ENCODE measurements at regions not wholly inside any gene's neighbourhood (a gene's known extent, or its start where the extent isn't known, plus 50 kb on each side); places are given as distances from the start of the nearest gene placed in this dataset.
"Not testable (repeated sequence)": the region's sequence is repeated elsewhere in the genome, so short reads cannot be mapped to it uniquely, and the experiment has no call there.

DNA sequence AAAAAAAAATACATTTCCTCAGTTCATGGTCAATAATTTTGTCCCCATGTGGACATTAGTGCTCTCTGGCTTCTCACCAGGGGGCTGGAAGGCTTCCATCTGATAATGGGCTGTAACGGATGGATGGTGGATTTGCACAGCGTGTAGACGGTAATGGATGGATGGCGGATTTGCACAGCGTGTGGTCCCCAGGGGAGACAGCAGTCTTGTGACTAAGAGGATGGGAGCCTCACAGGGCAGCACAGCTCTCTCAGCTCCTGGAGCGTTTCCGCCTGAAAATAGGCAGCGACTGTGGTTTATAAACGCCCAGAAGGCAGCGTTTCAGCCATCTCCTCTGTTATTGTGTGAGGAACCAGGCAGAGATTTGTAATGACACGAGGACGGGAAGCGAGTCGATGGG is 68.4 kb upstream of the MRGPRE start:
- not testable (repeated sequence) for TF ChIP-seq CBFB (CRISPR knock-in tag; IDR thresholded peaks at IDR 0.05; ENCODE audit: low read depth)
- TF ChIP-seq, protein P1, sequence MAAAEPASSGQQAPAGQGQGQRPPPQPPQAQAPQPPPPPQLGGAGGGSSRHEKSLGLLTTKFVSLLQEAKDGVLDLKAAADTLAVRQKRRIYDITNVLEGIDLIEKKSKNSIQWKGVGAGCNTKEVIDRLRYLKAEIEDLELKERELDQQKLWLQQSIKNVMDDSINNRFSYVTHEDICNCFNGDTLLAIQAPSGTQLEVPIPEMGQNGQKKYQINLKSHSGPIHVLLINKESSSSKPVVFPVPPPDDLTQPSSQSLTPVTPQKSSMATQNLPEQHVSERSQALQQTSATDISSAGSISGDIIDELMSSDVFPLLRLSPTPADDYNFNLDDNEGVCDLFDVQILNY (CRISPR knock-in tag; IDR thresholded peaks at IDR 0.05): not testable (repeated sequence)
- TF ChIP-seq, protein P2, sequence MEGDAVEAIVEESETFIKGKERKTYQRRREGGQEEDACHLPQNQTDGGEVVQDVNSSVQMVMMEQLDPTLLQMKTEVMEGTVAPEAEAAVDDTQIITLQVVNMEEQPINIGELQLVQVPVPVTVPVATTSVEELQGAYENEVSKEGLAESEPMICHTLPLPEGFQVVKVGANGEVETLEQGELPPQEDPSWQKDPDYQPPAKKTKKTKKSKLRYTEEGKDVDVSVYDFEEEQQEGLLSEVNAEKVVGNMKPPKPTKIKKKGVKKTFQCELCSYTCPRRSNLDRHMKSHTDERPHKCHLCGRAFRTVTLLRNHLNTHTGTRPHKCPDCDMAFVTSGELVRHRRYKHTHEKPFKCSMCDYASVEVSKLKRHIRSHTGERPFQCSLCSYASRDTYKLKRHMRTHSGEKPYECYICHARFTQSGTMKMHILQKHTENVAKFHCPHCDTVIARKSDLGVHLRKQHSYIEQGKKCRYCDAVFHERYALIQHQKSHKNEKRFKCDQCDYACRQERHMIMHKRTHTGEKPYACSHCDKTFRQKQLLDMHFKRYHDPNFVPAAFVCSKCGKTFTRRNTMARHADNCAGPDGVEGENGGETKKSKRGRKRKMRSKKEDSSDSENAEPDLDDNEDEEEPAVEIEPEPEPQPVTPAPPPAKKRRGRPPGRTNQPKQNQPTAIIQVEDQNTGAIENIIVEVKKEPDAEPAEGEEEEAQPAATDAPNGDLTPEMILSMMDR (IDR thresholded peaks at IDR 0.05): not testable (repeated sequence)
